Activated CD8-positive, alpha-beta T cell treated with anti-CD3 and anti-CD28 coated beads, Interleukin-2, amount 10 ng/mL, durations not matched to agents 7 days and 5 days (primary cell): ENCODE measurements at regions not wholly inside any gene's neighbourhood (a gene's known extent, or its start where the extent isn't known, plus 50 kb on each side); places are given as distances from the start of the nearest gene placed in this dataset.

Experiments
- ATAC-seq: fragments of 150-1000 bp; cut with Tn5 transposase; one replicate; pipeline ENCODE4 v1.10.0; 2021; ENCODE audit warnings: moderate library complexity
- CTCF ChIA-PET: fragments of 350-600 bp; sonication (Branson Sonifier 250); formaldehyde crosslinking; loops from one replicate; lab custom pipeline; 2021; ENCODE audit warnings: antibody characterized with exemption; lab: Charles Lee
- POLR2A ChIA-PET: fragments of 350-600 bp; sonication (Branson Sonifier 250); formaldehyde crosslinking; loops from one replicate; lab custom pipeline; 2021; ENCODE audit warnings: antibody characterized with exemption; lab: Charles Lee
- DNase-seq: peaks from one replicate; pipeline ENCODE4 v3.0.0-alpha.2; 2020
- H3K27ac Mint-ChIP-seq: one replicate; pipeline ENCODE4 v1.8.0; 2021; ENCODE audit warnings: mild to moderate bottlenecking, mixed read lengths
- H3K27me3 Mint-ChIP-seq: one replicate; pipeline ENCODE4 v1.8.0; 2021; ENCODE audit warnings: low read depth, mixed read lengths
- H3K36me3 Mint-ChIP-seq: one replicate; pipeline ENCODE4 v1.8.0; 2021; ENCODE audit warnings: low read depth, mixed read lengths
- H3K4me1 Mint-ChIP-seq: one replicate; pipeline ENCODE4 v1.8.0; 2021; ENCODE audit warnings: low read depth, mixed read lengths
- H3K4me3 Mint-ChIP-seq: one replicate; pipeline ENCODE4 v1.8.0; 2021; ENCODE audit warnings: mild to moderate bottlenecking, mixed read lengths
- H3K9me3 Mint-ChIP-seq: one replicate; pipeline ENCODE4 v1.8.0; 2022; ENCODE audit warnings: mixed read lengths; ENCODE audit not compliant: insufficient read depth

DNA sequence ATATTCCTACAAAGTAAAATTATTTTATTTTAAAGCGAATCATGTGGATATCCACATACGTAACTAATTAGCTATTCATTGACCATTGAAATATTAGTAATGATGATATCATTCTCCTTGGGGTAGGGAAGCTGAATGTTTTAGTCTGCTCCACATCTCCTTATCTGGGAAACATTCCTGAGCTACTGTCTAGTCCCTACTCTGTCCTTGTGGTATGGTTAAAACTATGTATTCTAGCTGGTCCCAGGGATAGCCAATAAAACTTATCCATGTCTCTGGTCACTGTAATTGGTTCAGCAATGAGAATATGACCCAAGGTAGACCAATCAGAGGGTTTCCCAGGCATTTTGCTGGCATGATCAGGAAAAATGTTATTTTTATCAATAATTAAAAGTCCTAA lies 76.0 kb upstream of the DAP start:
- no peaks in the 10 kb centered on the region for H3K36me3 Mint-ChIP-seq
- H3K4me3 Mint-ChIP-seq, result no peak overlapping the region
- ChIA-PET POLR2A (no interaction called here), CTCF (interaction anchor here (0.8 kb wide), 1 partner anchor 11 kb away, joined by 3 read pairs; no protein-coding TSS in a partner anchor)
- H3K4me1 Mint-ChIP-seq, result no peaks in the 10 kb centered on the region
- ATAC-seq (no peak), DNase-seq (no peak)
- no peaks in the 10 kb centered on the region for H3K9me3 Mint-ChIP-seq
- no peak overlapping the region for H3K27ac Mint-ChIP-seq
- peaks cover 4% of the 10 kb centered on the region for H3K27me3 Mint-ChIP-seq

DNA sequence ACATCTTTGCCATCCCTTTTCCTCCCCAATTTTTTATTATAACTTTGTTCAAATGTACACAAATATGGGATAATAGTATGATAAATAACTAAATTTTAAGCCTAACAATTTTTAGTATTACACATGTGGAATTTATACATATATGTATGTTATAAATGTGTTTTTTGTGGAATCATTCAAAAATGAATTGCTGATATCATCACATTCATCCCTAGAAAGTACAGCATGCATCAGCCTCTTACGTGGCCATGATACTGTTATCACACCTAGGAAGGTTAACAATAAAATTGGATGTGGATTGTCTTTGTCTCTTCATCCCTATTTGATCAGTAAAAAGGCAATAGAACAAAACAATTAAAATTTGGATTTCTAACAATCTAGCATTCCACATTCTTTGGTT lies 73.7 kb upstream of the DAP start:
- no peaks in the 10 kb centered on the region for H3K4me1 Mint-ChIP-seq
- DNase-seq (no peak), ATAC-seq (no peak)

GRCh38 chr5:10832987-10833386 lies 72.0 kb upstream of the DAP start:
- ATAC-seq (no peak), DNase-seq (no peak)
- H3K4me3 Mint-ChIP-seq, result no peak overlapping the region
- POLR2A ChIA-PET, result no interaction called here
- no peaks in the 10 kb centered on the region for H3K36me3 Mint-ChIP-seq
- no peaks in the 10 kb centered on the region for H3K4me1 Mint-ChIP-seq
- H3K27ac Mint-ChIP-seq, result no peak overlapping the region
- CTCF ChIA-PET, result no interaction called here
- no peaks in the 10 kb centered on the region for H3K9me3 Mint-ChIP-seq
- H3K27me3 Mint-ChIP-seq, result no peaks in the 10 kb centered on the region

More for the DNA sequence above, 73.7 kb upstream of the DAP start:
- no peaks in the 10 kb centered on the region for H3K9me3 Mint-ChIP-seq
- no peak overlapping the region for H3K27ac Mint-ChIP-seq
- H3K4me3 Mint-ChIP-seq, result no peak overlapping the region
- no peaks in the 10 kb centered on the region for H3K36me3 Mint-ChIP-seq
- H3K27me3 Mint-ChIP-seq, result no peaks in the 10 kb centered on the region
- ChIA-PET CTCF (no interaction called here), POLR2A (no interaction called here)

- H3K4me3 Mint-ChIP-seq, result no peak overlapping the region
- H3K27me3 Mint-ChIP-seq, result no peaks in the 10 kb centered on the region
- DNase-seq (no peak), ATAC-seq (no peak)
- CTCF ChIA-PET, result no interaction called here
- no peaks in the 10 kb centered on the region for H3K4me1 Mint-ChIP-seq
- H3K9me3 Mint-ChIP-seq, result no peaks in the 10 kb centered on the region
- no peaks in the 10 kb centered on the region for H3K36me3 Mint-ChIP-seq
- POLR2A ChIA-PET, result no interaction called here
- H3K27ac Mint-ChIP-seq, result no peak overlapping the region
Measured at GRCh38 chr5:10832421-10832820, 71.4 kb upstream of the DAP start.

GRCh38 chr5:10831419-10831818 lies 70.4 kb upstream of the DAP start:
- H3K27ac Mint-ChIP-seq, result no peak overlapping the region
- DNase-seq, result no peak
- H3K27me3 Mint-ChIP-seq, result no peaks in the 10 kb centered on the region
- CTCF ChIA-PET, result no interaction called here
- no peak for ATAC-seq
- POLR2A ChIA-PET, result no interaction called here
- no peak overlapping the region for H3K4me3 Mint-ChIP-seq
- no peaks in the 10 kb centered on the region for H3K36me3 Mint-ChIP-seq
- H3K4me1 Mint-ChIP-seq, result no peaks in the 10 kb centered on the region
- no peaks in the 10 kb centered on the region for H3K9me3 Mint-ChIP-seq

DNA sequence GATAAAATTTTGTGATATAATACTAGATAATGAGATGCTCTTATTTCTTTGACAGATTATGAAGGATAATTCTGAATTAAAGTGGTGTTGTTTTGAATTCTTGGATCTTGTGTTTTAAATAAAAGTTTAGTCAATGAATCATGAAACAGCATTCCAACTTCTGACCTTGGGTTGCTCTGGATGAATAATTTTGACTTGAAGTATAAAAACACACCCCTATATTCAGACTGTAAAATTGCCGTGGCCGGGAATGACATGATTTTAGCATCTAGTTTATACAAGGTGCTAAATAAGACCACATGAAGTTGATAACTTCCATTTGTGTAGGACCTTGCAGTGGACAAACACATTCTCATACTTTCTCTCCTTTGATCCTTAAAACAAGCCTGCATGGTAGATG lies 67.2 kb upstream of the DAP start:
- POLR2A ChIA-PET, result no interaction called here
- H3K9me3 Mint-ChIP-seq, result no peaks in the 10 kb centered on the region
- H3K36me3 Mint-ChIP-seq, result no peaks in the 10 kb centered on the region
- H3K27me3 Mint-ChIP-seq, result peaks cover 2% of the 10 kb centered on the region
- CTCF ChIA-PET, result no interaction called here
- no peak for DNase-seq
- no peaks in the 10 kb centered on the region for H3K4me1 Mint-ChIP-seq
- H3K4me3 Mint-ChIP-seq, result no peak overlapping the region
- no peak overlapping the region for H3K27ac Mint-ChIP-seq
- no peak for ATAC-seq

GRCh38 chr5:10827571-10827970 lies 66.5 kb upstream of the DAP start:
- no peaks in the 10 kb centered on the region for H3K36me3 Mint-ChIP-seq
- H3K9me3 Mint-ChIP-seq, result no peaks in the 10 kb centered on the region
- no peak overlapping the region for H3K4me3 Mint-ChIP-seq
- POLR2A ChIA-PET, result no interaction called here
- ATAC-seq, result no peak
- DNase-seq, result no peak
- peaks cover 3% of the 10 kb centered on the region for H3K27me3 Mint-ChIP-seq
- CTCF ChIA-PET, result interaction anchor here (1.3 kb wide), 1 partner anchor 14 kb away, joined by 3 read pairs; no protein-coding TSS in a partner anchor
- H3K4me1 Mint-ChIP-seq, result no peaks in the 10 kb centered on the region
- no peak overlapping the region for H3K27ac Mint-ChIP-seq

DNA sequence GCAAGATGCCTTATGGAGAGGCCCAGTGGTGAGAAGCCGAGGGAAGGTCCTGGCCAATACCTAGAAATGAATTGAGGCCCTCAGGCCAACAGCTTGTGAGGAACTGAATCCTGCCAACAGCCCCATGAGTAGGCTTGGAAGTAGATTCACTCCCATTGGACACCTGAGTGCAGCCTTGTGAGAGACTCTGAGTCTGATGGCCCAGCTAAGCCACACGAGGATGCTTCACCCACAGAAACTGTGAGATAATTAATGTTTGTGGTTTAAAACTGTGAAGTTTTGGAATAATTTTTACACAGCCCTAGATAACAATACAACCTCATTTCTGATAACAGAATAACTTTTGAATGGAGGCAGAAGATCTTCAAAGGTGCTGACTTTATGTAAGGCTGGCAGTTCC lies 65.9 kb upstream of the DAP start:
- Mint-ChIP-seq H3K27me3 (peaks cover 8% of the 10 kb centered on the region), H3K27ac (no peak overlapping the region), H3K4me3 (no peak overlapping the region), H3K36me3 (no peaks in the 10 kb centered on the region), H3K4me1 (no peaks in the 10 kb centered on the region), H3K9me3 (no peaks in the 10 kb centered on the region)
- ChIA-PET CTCF (interaction anchor here (1.3 kb wide), 1 partner anchor 13 kb away, joined by 3 read pairs; no protein-coding TSS in a partner anchor), POLR2A (no interaction called here)
- DNase-seq (no peak), ATAC-seq (no peak)

DNA sequence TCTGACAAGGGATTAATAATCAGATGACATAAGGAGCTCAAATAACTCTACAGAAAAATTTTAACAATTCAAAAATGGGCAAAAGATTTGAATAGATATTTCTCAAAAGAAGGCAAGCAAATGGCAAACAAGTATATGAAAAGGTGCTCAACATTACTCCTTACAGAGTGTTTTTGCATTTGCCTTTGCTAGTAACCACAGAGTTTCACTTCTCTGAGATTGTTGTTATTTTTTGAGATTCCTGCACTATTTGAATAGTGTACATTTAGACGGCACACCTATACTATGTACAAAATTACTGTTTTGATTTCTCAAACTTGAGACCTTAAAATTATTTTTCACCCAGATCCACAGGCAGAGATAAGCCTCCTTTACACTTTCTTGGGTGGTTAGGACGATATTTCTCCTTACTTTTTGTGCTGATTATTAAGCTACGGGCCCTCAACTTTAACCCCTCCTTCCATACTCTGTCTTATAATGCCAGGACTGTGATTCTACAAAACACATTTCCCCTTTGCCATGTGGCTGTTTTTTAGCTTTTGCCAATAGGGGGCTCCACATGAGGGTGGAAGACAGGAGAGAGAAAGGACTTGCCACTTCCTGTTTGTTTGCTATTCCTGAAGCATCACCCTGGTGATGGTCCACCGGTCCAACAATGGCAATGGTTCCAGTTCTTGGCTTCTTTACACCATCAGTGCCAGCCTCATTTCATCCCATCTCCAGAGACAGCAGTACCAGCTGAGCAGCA lies 65.0 kb upstream of the DAP start:
- ATAC-seq (no peak), DNase-seq (no peak)
- no peak overlapping the region for H3K27ac Mint-ChIP-seq
- H3K27me3 Mint-ChIP-seq, result peaks cover 11% of the 10 kb centered on the region
- no peaks in the 10 kb centered on the region for H3K4me1 Mint-ChIP-seq
- H3K4me3 Mint-ChIP-seq, result no peak overlapping the region
- H3K36me3 Mint-ChIP-seq, result no peaks in the 10 kb centered on the region
- no peaks in the 10 kb centered on the region for H3K9me3 Mint-ChIP-seq
- CTCF ChIA-PET, result interaction anchor here (1.0 to 1.3 kb wide), 2 partner anchors 11 to 12 kb away, joined by 3 read pairs; no protein-coding TSS in a partner anchor
- POLR2A ChIA-PET, result no interaction called here

- no peak for DNase-seq
- no peaks in the 10 kb centered on the region for H3K4me1 Mint-ChIP-seq
- ATAC-seq, result no peak
- H3K27ac Mint-ChIP-seq, result no peak overlapping the region
- ChIA-PET POLR2A (no interaction called here), CTCF (no interaction called here)
- H3K27me3 Mint-ChIP-seq, result peaks cover 31% of the 10 kb centered on the region
- H3K9me3 Mint-ChIP-seq, result peaks cover 6% of the 10 kb centered on the region
- no peak overlapping the region for H3K4me3 Mint-ChIP-seq
- no peaks in the 10 kb centered on the region for H3K36me3 Mint-ChIP-seq
Measured at GRCh38 chr5:10812218-10812617, 51.2 kb upstream of the DAP start.
